ENCODE measurements at regions not wholly inside any gene's neighbourhood (a gene's known extent, or its start where the extent isn't known, plus 50 kb on each side); places are given as distances from the start of the nearest gene placed in this dataset.

DNA sequence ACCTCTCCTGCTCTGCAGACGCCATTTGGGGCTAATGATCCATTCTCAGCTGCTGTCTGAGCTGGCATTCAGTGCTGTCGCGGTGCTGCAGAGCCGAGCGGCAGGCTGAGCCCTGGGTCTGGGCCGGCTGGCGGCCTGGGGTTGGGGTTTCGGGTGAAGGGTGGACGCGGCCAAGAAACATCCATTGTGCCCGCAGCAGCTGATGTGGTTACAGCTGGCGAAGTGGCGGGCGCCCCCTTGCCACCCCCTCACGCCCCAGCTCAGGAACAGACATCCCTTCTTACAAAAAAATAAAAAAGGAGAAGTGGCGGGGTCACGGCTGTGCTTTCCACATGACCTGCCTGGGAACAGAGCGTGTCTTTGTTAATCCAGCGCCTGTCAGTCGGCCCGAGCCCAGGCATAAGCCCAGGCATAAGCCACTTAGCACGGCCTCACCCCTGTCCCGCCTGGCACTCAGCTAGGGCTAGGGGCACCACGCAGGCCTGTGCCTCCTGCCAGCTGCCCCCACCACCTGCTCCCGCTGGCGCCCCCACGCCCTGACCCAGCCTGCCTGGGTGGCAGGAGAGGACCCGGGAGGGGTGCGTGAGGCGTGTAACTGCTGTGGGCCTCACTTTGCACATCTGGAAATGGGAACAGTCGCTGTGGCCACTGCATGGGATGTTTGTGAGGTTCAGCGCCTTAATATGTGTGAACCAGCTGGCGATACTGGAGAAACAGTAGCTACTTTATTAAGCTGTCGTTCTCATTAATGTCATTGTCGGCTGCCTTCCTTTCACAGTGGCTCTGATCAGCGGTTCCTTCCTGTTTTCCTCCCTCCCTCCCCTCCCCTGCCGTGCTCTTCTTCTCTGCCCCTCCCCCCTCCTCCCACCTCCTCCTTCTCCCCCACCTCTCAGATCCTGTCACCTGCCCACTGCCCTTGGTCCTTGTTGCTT is 197.7 kb upstream of the CIBAR2 start:
- DNase-seq (ENCODE audit: low read depth): no peak

GRCh38 chr16:85310868-85311585 is 198.8 kb upstream of the CIBAR2 start:
- DNase-seq (ENCODE audit: low read depth): no peak

DNA sequence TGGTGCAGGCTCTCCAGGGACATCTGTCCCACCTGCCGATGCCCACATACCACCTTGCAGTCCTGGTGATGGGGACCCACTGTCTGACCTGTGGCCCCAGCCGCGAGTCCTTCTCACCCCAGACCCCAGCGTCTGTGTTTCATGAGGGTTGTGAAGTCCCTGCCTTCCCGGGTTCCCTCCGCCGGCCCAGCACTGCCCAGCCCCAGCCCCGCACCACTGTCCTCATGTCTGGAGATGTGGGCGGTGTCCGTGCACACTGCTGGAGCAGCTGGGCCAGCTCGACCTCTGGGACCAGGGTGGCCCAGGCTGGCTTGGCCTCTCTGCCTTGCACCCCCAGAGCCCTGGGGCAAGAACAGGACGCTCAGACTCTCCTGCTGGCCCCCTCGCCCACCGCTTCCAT is 199.5 kb upstream of the CIBAR2 start:
- no peak for DNase-seq (ENCODE audit: low read depth)

- no peak for DNase-seq (ENCODE audit: low read depth)
Measured at GRCh38 chr16:85312174-85312573, 199.9 kb upstream of the CIBAR2 start.

GRCh38 chr16:85312642-85313525 is 200.6 kb upstream of the CIBAR2 start:
- DNase-seq (ENCODE audit: low read depth): no peak

GRCh38 chr16:85313526-85314301 is 201.4 kb upstream of the CIBAR2 start:
- no peak for DNase-seq (ENCODE audit: low read depth)

DNA sequence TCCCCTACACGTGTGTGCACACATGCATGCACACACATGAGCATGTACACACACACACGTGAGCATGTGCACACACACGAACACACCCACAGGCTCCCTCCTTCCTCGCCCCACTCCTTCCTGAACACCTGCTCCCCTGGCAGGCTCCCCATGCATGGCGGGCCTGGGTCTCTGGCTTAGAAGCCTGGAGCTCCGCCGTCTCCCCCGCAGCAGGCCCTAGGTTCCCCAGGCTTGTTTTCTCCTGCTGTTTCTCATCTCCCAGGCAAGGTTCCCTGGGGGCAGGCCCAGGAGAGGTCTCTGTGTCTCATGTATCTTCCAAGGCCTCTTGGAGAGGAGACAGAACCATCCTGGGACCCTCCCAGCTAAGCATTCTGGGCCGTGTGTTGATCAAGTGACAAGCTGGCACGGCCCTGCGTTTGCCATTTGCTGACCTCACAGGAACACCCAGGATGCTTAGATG is 202.3 kb upstream of the CIBAR2 start:
- DNase-seq (ENCODE audit: low read depth): no peak

GRCh38 chr16:85315866-85316265 is 203.6 kb upstream of the CIBAR2 start:
- no peak for DNase-seq (ENCODE audit: low read depth)

GRCh38 chr16:85316321-85316919 is 204.1 kb upstream of the CIBAR2 start:
- no peak for DNase-seq (ENCODE audit: low read depth)

DNA sequence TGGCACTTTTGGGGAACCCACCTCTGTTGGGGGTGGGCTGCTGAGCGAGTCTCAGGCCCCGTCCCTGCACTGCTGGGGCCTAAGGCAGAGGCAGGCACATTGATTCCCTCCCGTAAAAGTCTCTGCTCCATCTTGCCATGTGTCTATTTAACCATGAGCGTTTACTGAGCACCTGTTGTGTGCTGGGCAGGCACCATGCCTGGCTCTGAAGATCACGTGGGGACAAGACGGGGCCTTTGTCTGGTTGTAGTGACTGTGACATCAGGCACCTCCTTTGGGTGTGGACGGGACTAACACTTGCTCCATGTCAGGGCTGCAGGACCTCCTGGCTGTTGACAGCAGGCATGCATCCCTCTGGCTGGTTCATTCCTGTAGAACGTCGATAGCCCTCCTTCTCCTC is 204.7 kb upstream of the CIBAR2 start:
- DNase-seq (ENCODE audit: low read depth): no peak

- no peak for DNase-seq (ENCODE audit: low read depth)
Measured at GRCh38 chr16:85317704-85318103, 205.4 kb upstream of the CIBAR2 start.

DNA sequence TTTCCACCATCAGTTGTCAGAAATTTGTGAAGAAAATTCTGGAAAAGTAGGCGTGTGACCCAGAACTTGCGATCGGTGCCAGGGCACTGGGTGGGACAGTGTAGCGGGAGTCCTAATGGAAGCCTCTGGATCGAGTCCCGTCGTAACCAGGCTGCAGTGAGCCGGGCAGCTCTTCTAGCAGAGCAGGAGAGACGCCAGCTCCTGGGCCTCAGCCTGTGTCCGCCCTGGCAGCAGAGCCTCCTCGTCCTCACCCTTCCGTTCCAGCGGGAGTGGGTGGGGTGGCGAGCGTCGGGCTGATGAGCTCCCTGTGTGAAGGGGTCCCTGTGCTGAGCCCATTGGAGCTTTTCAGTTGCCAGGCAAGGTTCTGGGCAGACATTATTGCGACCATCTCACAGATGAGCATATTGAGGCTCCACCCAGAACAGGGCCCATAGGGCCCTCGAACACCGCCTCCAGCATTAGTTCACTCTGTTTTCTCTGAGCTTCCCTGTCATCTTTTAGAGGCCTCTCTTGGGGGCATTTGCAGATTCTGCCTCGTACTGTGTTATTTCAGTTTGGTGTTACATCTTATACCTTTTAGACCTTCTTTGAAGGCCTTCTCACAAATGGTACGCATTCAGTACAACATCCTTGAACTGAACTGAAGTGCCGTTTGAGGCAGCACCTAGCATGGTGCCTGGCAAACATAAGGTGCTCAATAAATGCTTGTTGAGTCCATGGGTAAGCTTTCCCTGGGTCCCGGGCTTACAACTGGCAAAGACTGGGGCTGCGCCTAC is 207.1 kb upstream of the CIBAR2 start:
- no peak for DNase-seq (ENCODE audit: low read depth)

DNA sequence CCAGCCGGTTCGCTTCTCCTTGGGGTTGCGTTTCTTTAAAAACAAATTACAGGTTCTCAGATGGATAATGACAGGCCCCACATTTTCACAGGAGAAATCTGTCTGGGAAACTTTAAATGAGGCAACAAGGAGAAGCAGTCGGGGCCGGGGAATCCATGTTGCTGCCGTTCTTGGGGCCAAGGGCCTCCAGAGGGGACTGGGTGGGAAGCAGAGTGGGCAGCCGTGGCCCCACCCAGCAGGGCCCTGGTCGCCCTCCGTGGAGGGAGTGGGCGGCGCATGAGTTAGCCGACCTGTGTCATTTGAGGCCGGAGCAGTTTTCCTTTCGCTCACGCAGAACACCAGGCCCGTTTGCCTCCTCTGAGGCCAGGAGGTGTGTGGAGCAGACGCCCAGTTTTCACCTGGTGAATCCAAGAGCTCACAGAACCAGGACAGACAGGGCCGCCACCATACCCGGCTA is 207.7 kb upstream of the CIBAR2 start:
- no peak for DNase-seq (ENCODE audit: low read depth)

GRCh38 chr16:85320677-85321385 is 208.6 kb upstream of the CIBAR2 start:
- DNase-seq (ENCODE audit: low read depth): no peak

- DNase-seq (ENCODE audit: low read depth): peak; percentile 96
Measured at GRCh38 chr16:85321509-85322271, 209.4 kb upstream of the CIBAR2 start.

GRCh38 chr16:85323230-85323960 is 211.1 kb upstream of the CIBAR2 start:
- DNase-seq (ENCODE audit: low read depth): no peak

DNA sequence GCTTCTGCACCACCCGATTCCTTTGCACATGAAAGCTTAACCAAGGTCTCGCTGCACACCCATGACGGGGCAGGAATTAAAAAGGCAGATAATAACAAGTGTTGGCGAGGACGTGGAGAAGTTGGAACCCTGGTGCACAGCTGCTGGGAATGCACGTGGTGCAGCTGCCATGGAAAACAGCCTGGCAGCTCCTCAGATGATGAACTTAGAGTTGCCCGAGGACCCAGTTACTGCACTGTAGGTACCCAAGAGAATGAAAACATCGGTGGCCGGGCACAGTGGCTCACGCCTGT is 211.6 kb upstream of the CIBAR2 start:
- DNase-seq (ENCODE audit: low read depth): no peak

DNA sequence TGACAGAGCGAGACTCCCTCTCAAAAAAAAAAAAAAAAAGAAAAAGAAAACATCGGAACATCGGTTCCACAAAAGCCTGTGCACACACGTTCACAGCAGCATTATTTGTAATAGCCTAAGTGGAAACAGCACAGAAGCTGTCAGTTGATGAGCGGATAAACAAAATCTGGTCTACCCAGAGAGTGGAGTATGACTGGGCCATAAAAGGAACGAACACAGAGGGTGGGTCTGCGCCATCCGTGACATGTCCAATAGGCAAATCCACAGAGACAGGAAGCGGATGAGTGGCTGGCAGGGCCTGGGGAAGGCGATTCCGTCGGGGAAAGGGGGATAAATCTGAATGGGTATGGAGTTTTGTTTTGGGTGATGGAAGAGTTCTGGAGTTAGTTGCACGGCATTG is 212.2 kb upstream of the CIBAR2 start:
- no peak for DNase-seq (ENCODE audit: low read depth)
